ENCODE measurements at regions not wholly inside any gene's neighbourhood (a gene's known extent, or its start where the extent isn't known, plus 50 kb on each side); places are given as distances from the start of the nearest gene placed in this dataset.
A peak's percentile ranks its signal among the peaks of the same experiment; 100 is the strongest.

- Histone ChIP-seq H3K27ac (no peak overlapping the region), H3K9me3 (no peaks in the 10 kb centered on the region), H3K4me1 (no peaks in the 10 kb centered on the region), H3K27me3 (no peaks in the 10 kb centered on the region), H3K4me3 (no peak overlapping the region), H3K36me3 (no peaks in the 10 kb centered on the region)
- no peak for TF ChIP-seq POLR2A (IDR thresholded peaks at IDR 0.05)
- TF ChIP-seq, protein P1, sequence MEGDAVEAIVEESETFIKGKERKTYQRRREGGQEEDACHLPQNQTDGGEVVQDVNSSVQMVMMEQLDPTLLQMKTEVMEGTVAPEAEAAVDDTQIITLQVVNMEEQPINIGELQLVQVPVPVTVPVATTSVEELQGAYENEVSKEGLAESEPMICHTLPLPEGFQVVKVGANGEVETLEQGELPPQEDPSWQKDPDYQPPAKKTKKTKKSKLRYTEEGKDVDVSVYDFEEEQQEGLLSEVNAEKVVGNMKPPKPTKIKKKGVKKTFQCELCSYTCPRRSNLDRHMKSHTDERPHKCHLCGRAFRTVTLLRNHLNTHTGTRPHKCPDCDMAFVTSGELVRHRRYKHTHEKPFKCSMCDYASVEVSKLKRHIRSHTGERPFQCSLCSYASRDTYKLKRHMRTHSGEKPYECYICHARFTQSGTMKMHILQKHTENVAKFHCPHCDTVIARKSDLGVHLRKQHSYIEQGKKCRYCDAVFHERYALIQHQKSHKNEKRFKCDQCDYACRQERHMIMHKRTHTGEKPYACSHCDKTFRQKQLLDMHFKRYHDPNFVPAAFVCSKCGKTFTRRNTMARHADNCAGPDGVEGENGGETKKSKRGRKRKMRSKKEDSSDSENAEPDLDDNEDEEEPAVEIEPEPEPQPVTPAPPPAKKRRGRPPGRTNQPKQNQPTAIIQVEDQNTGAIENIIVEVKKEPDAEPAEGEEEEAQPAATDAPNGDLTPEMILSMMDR (IDR thresholded peaks at IDR 0.05): no peak
- intact Hi-C loops (cut with DNase I; ENCODE audit: low total_unique reads): no loop called here
- no peak for DNase-seq
Measured at GRCh38 chr7:46784732-46785131, 797.2 kb downstream of the TNS3 start.

- Histone ChIP-seq H3K36me3 (no peaks in the 10 kb centered on the region), H3K27ac (no peak overlapping the region), H3K27me3 (no peaks in the 10 kb centered on the region), H3K4me3 (no peak overlapping the region), H3K9me3 (no peaks in the 10 kb centered on the region), H3K4me1 (no peaks in the 10 kb centered on the region)
- TF ChIP-seq, protein P1 (IDR thresholded peaks at IDR 0.05): no peak
- no peak for TF ChIP-seq POLR2A (IDR thresholded peaks at IDR 0.05)
- no peak for DNase-seq
- intact Hi-C loops (cut with DNase I; ENCODE audit: low total_unique reads): no loop called here
Measured at GRCh38 chr7:46781901-46782439, 799.9 kb downstream of the TNS3 start.

DNA sequence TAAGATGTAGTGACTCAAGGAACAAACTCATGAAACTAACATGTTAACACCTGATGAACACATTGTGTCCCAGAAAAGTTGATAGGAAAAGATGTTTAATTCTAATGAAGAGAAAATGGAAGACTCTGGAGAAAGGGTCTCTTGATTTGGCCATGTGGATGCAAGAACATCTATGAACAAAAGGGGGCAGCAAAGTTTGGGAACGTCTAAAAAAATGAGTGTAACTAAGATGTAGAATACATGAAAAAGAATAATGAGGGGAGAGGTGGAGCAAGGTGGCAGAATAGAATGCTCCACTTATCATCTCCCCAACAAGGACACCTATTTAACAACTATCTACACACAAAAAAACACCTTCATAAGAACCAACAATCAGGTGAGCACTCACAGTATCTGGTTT is 805.1 kb downstream of the TNS3 start:
- intact Hi-C loops (cut with DNase I; ENCODE audit: low total_unique reads): no loop called here
- no peaks in the 10 kb centered on the region for H3K4me1 ChIP-seq
- H3K27ac ChIP-seq: no peak overlapping the region
- no peak for DNase-seq
- no peaks in the 10 kb centered on the region for H3K9me3 ChIP-seq
- H3K4me3 ChIP-seq: no peak overlapping the region
- H3K27me3 ChIP-seq: no peaks in the 10 kb centered on the region
- TF ChIP-seq, protein P1 (IDR thresholded peaks at IDR 0.05): peak in 3 of 4 experiments; percentile 17 to 35 (median 34)
- TF ChIP-seq POLR2A (IDR thresholded peaks at IDR 0.05): no peak
- no peaks in the 10 kb centered on the region for H3K36me3 ChIP-seq

GRCh38 chr7:46775776-46776175 is 806.1 kb downstream of the TNS3 start:
- Histone ChIP-seq H3K9me3 (no peaks in the 10 kb centered on the region), H3K36me3 (no peaks in the 10 kb centered on the region), H3K4me3 (no peak overlapping the region), H3K4me1 (no peaks in the 10 kb centered on the region), H3K27ac (no peak overlapping the region), H3K27me3 (no peaks in the 10 kb centered on the region)
- intact Hi-C loops (cut with DNase I; ENCODE audit: low total_unique reads): no loop called here
- TF ChIP-seq, protein P1 (IDR thresholded peaks at IDR 0.05): no peak
- no peak for TF ChIP-seq POLR2A (IDR thresholded peaks at IDR 0.05)
- DNase-seq: no peak

- intact Hi-C loops (cut with DNase I; ENCODE audit: low total_unique reads): no loop called here
- Histone ChIP-seq H3K36me3 (no peaks in the 10 kb centered on the region), H3K27ac (no peak overlapping the region), H3K9me3 (no peaks in the 10 kb centered on the region), H3K4me3 (no peak overlapping the region), H3K27me3 (no peaks in the 10 kb centered on the region), H3K4me1 (no peaks in the 10 kb centered on the region)
- no peak for TF ChIP-seq POLR2A (IDR thresholded peaks at IDR 0.05)
- TF ChIP-seq, protein P1 (IDR thresholded peaks at IDR 0.05): no peak
- no peak for DNase-seq
Measured at GRCh38 chr7:46775020-46775419, 806.9 kb downstream of the TNS3 start.
